Neutrophil (primary cell): ENCODE measurements at regions not wholly inside any gene's neighbourhood (a gene's known extent, or its start where the extent isn't known, plus 50 kb on each side); places are given as distances from the start of the nearest gene placed in this dataset.
"Not testable (repeated sequence)": the region's sequence is repeated elsewhere in the genome, so short reads cannot be mapped to it uniquely, and the experiment has no call there.

Source experiments
- H3K27ac ChIP-seq: fragments of 200-600 bp; sonication (generic); 2 replicates; pipeline ENCODE4 v1.5.1; 2016; ENCODE audit warnings: mild to moderate bottlenecking, moderate library complexity
- H3K27me3 ChIP-seq: fragments of 200-600 bp; sonication (generic); 2 replicates; pipeline ENCODE4 v1.6.0; 2016; ENCODE audit warnings: mild to moderate bottlenecking
- H3K36me3 ChIP-seq: fragments of 200-600 bp; sonication (generic); 2 replicates; pipeline ENCODE4 v1.5.1; 2017
- H3K4me1 ChIP-seq, 2 experiments: fragments of 200-600 bp in 1 of 2; sonication (generic) in 1 of 2; 1 replicate in 1 of 2; 2 replicates in 1 of 2; pipeline versions ENCODE4 v1.5.1 to v1.6.1; 2013 to 2016; ENCODE audit warnings: low read depth in 1 of 2, low read length in 1 of 2, mild to moderate bottlenecking in 1 of 2, moderate library complexity in 1 of 2; ENCODE audit not compliant: control insufficient read depth in 1 of 2, insufficient read depth in 1 of 2
- H3K4me3 ChIP-seq, 2 experiments: fragments of 200-600 bp in 1 of 2; sonication (generic) in 1 of 2; 1 replicate in 1 of 2; 2 replicates in 1 of 2; pipeline ENCODE4 v1.5.1; 2013 to 2016; ENCODE audit warnings: low read depth in 1 of 2, low read length in 1 of 2, mild to moderate bottlenecking in 1 of 2, moderate library complexity in 1 of 2
- H3K9me3 ChIP-seq: fragments of 200-600 bp; sonication (generic); 2 replicates; pipeline ENCODE4 v1.5.1; 2016

GRCh38 chr9:42288865-42289229, 105.4 kb downstream of the SPATA31A6 start:
- H3K27ac ChIP-seq, H3K4me1 ChIP-seq, H3K4me3 ChIP-seq, H3K27me3 ChIP-seq, H3K9me3 ChIP-seq, H3K36me3 ChIP-seq: not testable (repeated sequence)

- not testable (repeated sequence) for H3K4me1 ChIP-seq, H3K4me3 ChIP-seq, H3K9me3 ChIP-seq, H3K27ac ChIP-seq, H3K36me3 ChIP-seq, H3K27me3 ChIP-seq
These were observed 116.7 kb downstream of the SPATA31A6 start for GRCh38 chr9:42300124-42300523.

- H3K9me3 ChIP-seq, H3K27ac ChIP-seq, H3K36me3 ChIP-seq, H3K27me3 ChIP-seq, H3K4me1 ChIP-seq, H3K4me3 ChIP-seq: not testable (repeated sequence)
These were observed 123.2 kb downstream of the SPATA31A6 start for GRCh38 chr9:42306625-42307024.

GRCh38 chr9:42307449-42307848, 124.0 kb downstream of the SPATA31A6 start:
- not testable (repeated sequence) for H3K36me3 ChIP-seq, H3K27ac ChIP-seq, H3K27me3 ChIP-seq, H3K4me1 ChIP-seq, H3K9me3 ChIP-seq, H3K4me3 ChIP-seq

- H3K4me3 ChIP-seq, H3K36me3 ChIP-seq, H3K4me1 ChIP-seq, H3K9me3 ChIP-seq, H3K27ac ChIP-seq, H3K27me3 ChIP-seq: not testable (repeated sequence)
These were observed 127.5 kb downstream of the SPATA31A6 start for GRCh38 chr9:42310972-42311371.

- H3K27ac ChIP-seq, H3K4me1 ChIP-seq, H3K9me3 ChIP-seq, H3K27me3 ChIP-seq, H3K4me3 ChIP-seq, H3K36me3 ChIP-seq: not testable (repeated sequence)
These were observed 132.6 kb downstream of the SPATA31A6 start for GRCh38 chr9:42316026-42316425.

GRCh38 chr9:42317677-42318076, 134.2 kb downstream of the SPATA31A6 start:
- not testable (repeated sequence) for H3K27me3 ChIP-seq, H3K36me3 ChIP-seq, H3K27ac ChIP-seq, H3K9me3 ChIP-seq, H3K4me3 ChIP-seq, H3K4me1 ChIP-seq

GRCh38 chr9:42323084-42323809, 139.8 kb downstream of the SPATA31A6 start:
- H3K9me3 ChIP-seq, H3K36me3 ChIP-seq, H3K4me1 ChIP-seq, H3K27ac ChIP-seq, H3K4me3 ChIP-seq, H3K27me3 ChIP-seq: not testable (repeated sequence)

- not testable (repeated sequence) for H3K9me3 ChIP-seq, H3K4me1 ChIP-seq, H3K27me3 ChIP-seq, H3K27ac ChIP-seq, H3K36me3 ChIP-seq, H3K4me3 ChIP-seq
These were observed 141.7 kb downstream of the SPATA31A6 start for GRCh38 chr9:42325142-42325541.

- not testable (repeated sequence) for H3K27ac ChIP-seq, H3K4me1 ChIP-seq, H3K4me3 ChIP-seq, H3K27me3 ChIP-seq, H3K36me3 ChIP-seq, H3K9me3 ChIP-seq
These were observed 142.1 kb downstream of the SPATA31A6 start for GRCh38 chr9:42325561-42325960.

GRCh38 chr9:42326482-42326881, 143.0 kb downstream of the SPATA31A6 start:
- not testable (repeated sequence) for H3K36me3 ChIP-seq, H3K9me3 ChIP-seq, H3K4me1 ChIP-seq

GRCh38 chr9:42335342-42335741, 151.9 kb downstream of the SPATA31A6 start:
- not testable (repeated sequence) for H3K27me3 ChIP-seq, H3K4me1 ChIP-seq, H3K27ac ChIP-seq, H3K4me3 ChIP-seq, H3K36me3 ChIP-seq, H3K9me3 ChIP-seq

More at GRCh38 chr9:42326482-42326881, 143.0 kb downstream of the SPATA31A6 start:
- not testable (repeated sequence) for H3K27me3 ChIP-seq, H3K4me3 ChIP-seq, H3K27ac ChIP-seq

GRCh38 chr9:42335984-42336657, 152.7 kb downstream of the SPATA31A6 start:
- not testable (repeated sequence) for H3K27ac ChIP-seq

GRCh38 chr9:42338275-42338674, 154.8 kb downstream of the SPATA31A6 start:
- H3K36me3 ChIP-seq, H3K27me3 ChIP-seq, H3K4me3 ChIP-seq, H3K9me3 ChIP-seq, H3K4me1 ChIP-seq, H3K27ac ChIP-seq: not testable (repeated sequence)

More at GRCh38 chr9:42335984-42336657, 152.7 kb downstream of the SPATA31A6 start:
- not testable (repeated sequence) for H3K27me3 ChIP-seq, H3K9me3 ChIP-seq, H3K4me3 ChIP-seq, H3K36me3 ChIP-seq, H3K4me1 ChIP-seq
